Ascending aorta (tissue), 2 donors: ENCODE measurements at regions not wholly inside any gene's neighbourhood (a gene's known extent, or its start where the extent isn't known, plus 50 kb on each side); places are given as distances from the start of the nearest gene placed in this dataset.

Source experiments
- DNase-seq, 2 donors: peaks; one replicate each; pipeline ENCODE4 v3.0.0-alpha.2; 2019; ENCODE audit warnings: low spot score in 2 of 2
- H3K27ac ChIP-seq, 2 donors: fragments of 200-600 bp; sonication (generic); one replicate each; pipeline ENCODE4 v1.5.1; 2016 to 2017; ENCODE audit warnings: mild to moderate bottlenecking in 1 of 2
- H3K27me3 ChIP-seq: fragments of 200-600 bp; sonication (generic); one replicate; pipeline ENCODE4 v1.5.1; 2017
- H3K36me3 ChIP-seq, 2 donors: fragments of 200-600 bp; sonication (generic); one replicate each; pipeline ENCODE4 v1.5.1; 2016
- H3K4me1 ChIP-seq, 2 donors: fragments of 200-600 bp; sonication (generic); one replicate each; pipeline ENCODE4 v1.5.1; 2016 to 2017; ENCODE audit warnings: mild to moderate bottlenecking in 1 of 2
- H3K4me3 ChIP-seq, 2 donors: fragments of 200-600 bp; sonication (generic); one replicate each; pipeline ENCODE4 v1.5.1; 2016 to 2017; ENCODE audit warnings: mild to moderate bottlenecking in 1 of 2
- H3K9me3 ChIP-seq, 2 donors: fragments of 200-600 bp; sonication (generic); one replicate each; pipeline ENCODE4 v1.5.1; 2016
- CTCF ChIP-seq, 3 experiments: fragments of 200-600 bp in 2 of 3; fragments of 450-650 bp in 1 of 3; sonication (generic) in 2 of 3; IDR thresholded peaks; one replicate each; pipeline ENCODE4 v1.5.1; 2016 to 2019; ENCODE audit warnings: antibody characterized with exemption in 3 of 3, mild to moderate bottlenecking in 1 of 3, moderate library complexity in 1 of 3
- intact Hi-C: fragments of 100-400 bp; cut with DNase I; formaldehyde crosslinking; loops from one replicate; pipeline ENCODE4 v1.15.1; 2023

GRCh38 chr7:26046150-26046549 is 105.8 kb upstream of the NFE2L3 start:
- no peak for TF ChIP-seq CTCF (IDR thresholded peaks at IDR 0.05)
- no peak overlapping the region for H3K27ac ChIP-seq
- H3K4me3 ChIP-seq = no peak overlapping the region
- H3K36me3 ChIP-seq = no peaks in the 10 kb centered on the region
- intact Hi-C loops = no loop called here
- no peaks in the 10 kb centered on the region for H3K9me3 ChIP-seq
- no peaks in the 10 kb centered on the region for H3K27me3 ChIP-seq
- DNase-seq = no peak
- H3K4me1 ChIP-seq = no peaks in the 10 kb centered on the region

GRCh38 chr7:26046878-26047277 is 105.1 kb upstream of the NFE2L3 start:
- Histone ChIP-seq H3K4me1 (no peaks in the 10 kb centered on the region), H3K27ac (no peak overlapping the region), H3K4me3 (no peak overlapping the region), H3K27me3 (no peaks in the 10 kb centered on the region), H3K36me3 (no peaks in the 10 kb centered on the region), H3K9me3 (no peaks in the 10 kb centered on the region)
- intact Hi-C loops = no loop called here
- no peak for TF ChIP-seq CTCF (IDR thresholded peaks at IDR 0.05)
- no peak for DNase-seq

- no peak for DNase-seq
- no peak for TF ChIP-seq CTCF (IDR thresholded peaks at IDR 0.05)
- no peaks in the 10 kb centered on the region for H3K36me3 ChIP-seq
- H3K4me3 ChIP-seq = no peak overlapping the region
- no peak overlapping the region for H3K27ac ChIP-seq
- no peaks in the 10 kb centered on the region for H3K27me3 ChIP-seq
- H3K4me1 ChIP-seq = no peaks in the 10 kb centered on the region
- intact Hi-C loops = no loop called here
- H3K9me3 ChIP-seq = no peaks in the 10 kb centered on the region
These were observed 103.3 kb upstream of the NFE2L3 start for GRCh38 chr7:26048663-26049062.

- TF ChIP-seq CTCF (IDR thresholded peaks at IDR 0.05) = no peak
- H3K36me3 ChIP-seq = no peaks in the 10 kb centered on the region
- no peak overlapping the region for H3K27ac ChIP-seq
- H3K4me1 ChIP-seq = no peaks in the 10 kb centered on the region
- DNase-seq = no peak
- H3K4me3 ChIP-seq = no peak overlapping the region
- intact Hi-C loops = no loop called here
- no peaks in the 10 kb centered on the region for H3K9me3 ChIP-seq
- H3K27me3 ChIP-seq = no peaks in the 10 kb centered on the region
These were observed 102.9 kb upstream of the NFE2L3 start for GRCh38 chr7:26049081-26049480.

GRCh38 chr7:26051021-26051420 is 101.0 kb upstream of the NFE2L3 start:
- no peak for TF ChIP-seq CTCF (IDR thresholded peaks at IDR 0.05)
- H3K36me3 ChIP-seq = no peaks in the 10 kb centered on the region
- intact Hi-C loops = loop anchor here (10.0 kb wide), 1 partner anchor 66 kb away; no protein-coding TSS in a partner anchor

GRCh38 chr7:26052706-26053105 is 99.3 kb upstream of the NFE2L3 start:
- H3K4me3 ChIP-seq = no peak overlapping the region
- no peak for DNase-seq
- intact Hi-C loops = loop anchor here (10.0 kb wide), 1 partner anchor 68 kb away; no protein-coding TSS in a partner anchor

More at GRCh38 chr7:26051021-26051420, 101.0 kb upstream of the NFE2L3 start:
- H3K4me1 ChIP-seq = no peaks in the 10 kb centered on the region
- DNase-seq = no peak
- no peak overlapping the region for H3K27ac ChIP-seq
- H3K9me3 ChIP-seq = no peaks in the 10 kb centered on the region
- H3K4me3 ChIP-seq = no peak overlapping the region
- H3K27me3 ChIP-seq = no peaks in the 10 kb centered on the region

More at GRCh38 chr7:26052706-26053105, 99.3 kb upstream of the NFE2L3 start:
- TF ChIP-seq CTCF (IDR thresholded peaks at IDR 0.05) = no peak
- Histone ChIP-seq H3K4me1 (no peaks in the 10 kb centered on the region), H3K9me3 (no peaks in the 10 kb centered on the region), H3K27ac (no peak overlapping the region), H3K27me3 (no peaks in the 10 kb centered on the region), H3K36me3 (no peaks in the 10 kb centered on the region)
